Tibial artery (tissue), 4 donors: ENCODE measurements at regions not wholly inside any gene's neighbourhood (a gene's known extent, or its start where the extent isn't known, plus 50 kb on each side); places are given as distances from the start of the nearest gene placed in this dataset.

Source experiments
- DNase-seq, 2 donors: peaks; one replicate each; pipeline ENCODE4 v3.0.0-alpha.2; 2019
- H3K27ac ChIP-seq, 2 donors: fragments of 200-600 bp; sonication (generic) in 1 of 2; 1 replicate in 1 of 2; 2 replicates in 1 of 2; pipeline ENCODE4 v1.5.1; 2018 to 2019; ENCODE audit warnings: mild to moderate bottlenecking in 1 of 2
- H3K27me3 ChIP-seq, 2 donors: fragments of 200-600 bp; sonication (generic) in 1 of 2; one replicate each; pipeline versions ENCODE4 v1.5.1 to v1.6.0; 2016 to 2019
- H3K36me3 ChIP-seq, 3 donors: fragments of 200-600 bp; sonication (generic) in 2 of 3; one replicate each; pipeline ENCODE4 v1.5.1; 2016 to 2019; ENCODE audit warnings: mild to moderate bottlenecking in 2 of 3
- H3K4me1 ChIP-seq, 4 donors: fragments of 200-600 bp; sonication (generic) in 2 of 4; 1 replicate in 3 of 4; 2 replicates in 1 of 4; pipeline ENCODE4 v1.5.1; 2016 to 2019
- H3K4me3 ChIP-seq, 2 donors: fragments of 200-600 bp; sonication (generic) in 1 of 2; 1 replicate in 1 of 2; 2 replicates in 1 of 2; pipeline ENCODE4 v1.5.1; 2018 to 2019; ENCODE audit warnings: mild to moderate bottlenecking in 2 of 2
- H3K9me3 ChIP-seq, 3 donors: fragments of 200-600 bp; sonication (generic) in 1 of 3; one replicate each; pipeline ENCODE4 v1.5.1; 2016 to 2019
- intact Hi-C: fragments of 100-400 bp; cut with DNase I; formaldehyde crosslinking; loops from one replicate; pipeline ENCODE4 v1.15.0; 2023; ENCODE audit warnings: low total_unique reads
- TF ChIP-seq, protein P1 (sequence below), 2 experiments: fragments of 200-600 bp in 1 of 2; fragments of 450-650 bp in 1 of 2; IDR thresholded peaks; one replicate each; pipeline ENCODE4 v1.5.1; 2017 to 2019; ENCODE audit warnings: antibody characterized with exemption in 2 of 2, mild to moderate bottlenecking in 1 of 2, moderate library complexity in 1 of 2

DNA sequence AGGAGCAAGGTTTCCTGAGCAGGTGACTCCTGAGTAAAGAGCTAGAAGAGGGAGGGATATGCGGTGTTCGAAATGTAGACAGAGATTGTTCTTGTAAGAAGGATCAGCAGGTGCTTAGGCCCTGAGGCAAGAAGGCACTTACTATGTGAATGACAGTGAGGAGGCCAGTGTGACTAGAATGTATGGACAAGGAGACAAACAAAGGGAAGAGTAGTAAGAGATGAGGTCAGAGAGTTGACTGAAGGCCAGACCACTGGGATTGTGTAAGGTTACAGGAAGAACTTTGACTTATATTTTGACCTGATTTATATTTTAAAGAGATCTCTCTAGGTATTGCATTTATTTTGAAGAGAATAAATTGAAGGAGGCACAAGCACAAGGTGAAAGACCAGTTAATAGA lies 118.4 kb upstream of the ENPEP start:
- no peaks in the 10 kb centered on the region for H3K4me1 ChIP-seq
- no peak overlapping the region for H3K27ac ChIP-seq
- H3K27me3 ChIP-seq: no peaks in the 10 kb centered on the region

DNA sequence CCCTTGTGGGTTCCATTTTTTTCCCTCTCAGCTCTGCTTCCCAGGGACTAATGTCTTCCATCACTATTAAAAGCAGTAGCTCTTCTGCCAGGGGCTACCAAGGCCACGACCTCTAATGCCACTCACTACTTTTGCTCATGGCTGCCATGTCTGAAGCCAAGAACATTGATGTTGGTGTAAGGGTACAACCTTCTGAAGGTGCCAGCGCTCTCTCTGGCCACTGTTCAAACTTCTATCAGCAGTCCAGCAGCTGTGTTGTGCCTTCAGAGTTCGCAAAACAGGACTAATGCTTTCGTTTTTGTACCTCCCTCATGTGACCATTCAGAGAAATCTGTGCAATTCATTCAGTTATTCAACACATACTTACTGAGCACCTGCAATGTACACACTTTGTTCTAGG lies 121.5 kb upstream of the ENPEP start:
- TF ChIP-seq, protein P1, sequence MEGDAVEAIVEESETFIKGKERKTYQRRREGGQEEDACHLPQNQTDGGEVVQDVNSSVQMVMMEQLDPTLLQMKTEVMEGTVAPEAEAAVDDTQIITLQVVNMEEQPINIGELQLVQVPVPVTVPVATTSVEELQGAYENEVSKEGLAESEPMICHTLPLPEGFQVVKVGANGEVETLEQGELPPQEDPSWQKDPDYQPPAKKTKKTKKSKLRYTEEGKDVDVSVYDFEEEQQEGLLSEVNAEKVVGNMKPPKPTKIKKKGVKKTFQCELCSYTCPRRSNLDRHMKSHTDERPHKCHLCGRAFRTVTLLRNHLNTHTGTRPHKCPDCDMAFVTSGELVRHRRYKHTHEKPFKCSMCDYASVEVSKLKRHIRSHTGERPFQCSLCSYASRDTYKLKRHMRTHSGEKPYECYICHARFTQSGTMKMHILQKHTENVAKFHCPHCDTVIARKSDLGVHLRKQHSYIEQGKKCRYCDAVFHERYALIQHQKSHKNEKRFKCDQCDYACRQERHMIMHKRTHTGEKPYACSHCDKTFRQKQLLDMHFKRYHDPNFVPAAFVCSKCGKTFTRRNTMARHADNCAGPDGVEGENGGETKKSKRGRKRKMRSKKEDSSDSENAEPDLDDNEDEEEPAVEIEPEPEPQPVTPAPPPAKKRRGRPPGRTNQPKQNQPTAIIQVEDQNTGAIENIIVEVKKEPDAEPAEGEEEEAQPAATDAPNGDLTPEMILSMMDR (IDR thresholded peaks at IDR 0.05): no peak
- intact Hi-C loops: no loop called here
- Histone ChIP-seq H3K27me3 (no peaks in the 10 kb centered on the region), H3K4me1 (no peaks in the 10 kb centered on the region), H3K36me3 (no peaks in the 10 kb centered on the region), H3K4me3 (no peak overlapping the region), H3K27ac (no peak overlapping the region), H3K9me3 (no peaks in the 10 kb centered on the region)
- no peak for DNase-seq

More for the DNA sequence above, 118.4 kb upstream of the ENPEP start:
- TF ChIP-seq, protein P1 (IDR thresholded peaks at IDR 0.05): no peak
- Histone ChIP-seq H3K4me3 (no peak overlapping the region), H3K36me3 (no peaks in the 10 kb centered on the region), H3K9me3 (no peaks in the 10 kb centered on the region)
- DNase-seq: no peak
- intact Hi-C loops: no loop called here

DNA sequence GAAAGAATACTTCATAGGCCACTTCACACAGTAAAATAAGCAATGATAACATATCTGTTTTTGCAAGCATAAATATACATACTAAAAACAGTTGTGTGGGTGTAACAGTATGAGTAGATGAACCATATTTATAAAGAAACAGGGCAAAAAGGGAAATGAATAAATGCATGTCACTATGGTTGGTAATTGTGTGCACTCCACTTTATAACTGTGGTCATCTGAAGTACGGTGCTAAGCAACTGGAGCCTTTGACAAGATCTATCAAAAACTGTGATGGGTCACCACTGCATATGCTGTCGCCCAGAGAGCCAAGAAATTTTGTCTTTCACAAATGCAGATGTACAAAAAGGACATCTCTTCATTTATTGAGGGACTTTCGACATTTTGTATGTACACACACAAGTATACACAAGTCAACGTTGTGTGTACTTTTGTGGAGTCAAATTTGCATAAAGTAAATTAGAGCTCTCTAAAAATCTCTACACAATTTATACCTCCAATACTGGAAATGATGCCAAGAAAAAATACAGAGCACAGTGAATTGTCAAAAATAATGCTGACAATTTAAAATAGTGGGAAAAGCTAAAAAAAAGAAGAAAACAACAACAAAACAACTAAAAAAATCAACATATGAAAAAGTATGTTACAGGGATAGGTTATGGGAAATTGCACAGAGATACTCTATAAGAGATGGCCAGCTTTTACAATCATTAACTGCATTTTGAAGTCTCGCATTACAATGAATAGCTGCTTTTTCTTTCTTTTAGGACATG lies 123.1 kb upstream of the ENPEP start:
- Histone ChIP-seq H3K4me1 (no peaks in the 10 kb centered on the region), H3K9me3 (no peaks in the 10 kb centered on the region), H3K36me3 (no peaks in the 10 kb centered on the region), H3K27me3 (no peaks in the 10 kb centered on the region), H3K4me3 (no peak overlapping the region), H3K27ac (no peak overlapping the region)
- DNase-seq: no peak
- intact Hi-C loops: no loop called here
- TF ChIP-seq, protein P1 (IDR thresholded peaks at IDR 0.05): no peak

DNA sequence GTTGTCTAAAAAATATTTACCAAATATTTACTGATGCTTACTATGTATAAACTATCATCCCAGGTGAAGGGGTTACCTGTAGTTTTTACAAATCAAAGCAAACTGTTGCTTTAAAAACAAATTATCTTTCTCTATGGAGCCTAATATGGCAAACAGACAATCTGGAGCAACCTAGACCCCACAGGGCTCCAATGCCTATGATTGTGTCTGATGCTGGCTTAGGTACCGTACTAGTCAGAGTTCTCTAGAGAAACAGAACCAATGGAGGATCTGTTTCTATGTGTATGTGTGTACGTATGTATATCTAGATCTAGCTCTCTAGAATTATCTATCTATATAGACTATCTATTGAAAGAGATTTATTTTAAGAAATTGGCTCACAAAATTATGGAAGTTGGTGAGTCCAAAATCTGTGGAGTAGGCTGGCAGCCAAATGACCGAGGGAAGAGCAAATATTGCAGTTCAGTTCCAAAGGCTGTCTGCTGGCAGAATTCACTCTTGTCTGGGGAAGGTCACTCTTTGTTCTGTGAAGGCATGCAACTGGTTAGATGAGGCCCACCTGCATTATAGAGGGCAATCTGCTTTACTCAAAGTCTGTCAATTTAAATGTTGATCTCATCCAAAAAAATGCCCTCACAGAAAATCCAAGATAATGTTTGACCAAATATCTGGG lies 127.1 kb upstream of the ENPEP start:
- Histone ChIP-seq H3K27ac (no peak overlapping the region), H3K9me3 (no peaks in the 10 kb centered on the region), H3K36me3 (no peaks in the 10 kb centered on the region), H3K4me1 (no peaks in the 10 kb centered on the region), H3K4me3 (no peak overlapping the region), H3K27me3 (no peaks in the 10 kb centered on the region)
- TF ChIP-seq, protein P1 (IDR thresholded peaks at IDR 0.05): no peak
- intact Hi-C loops: no loop called here
- DNase-seq: no peak

DNA sequence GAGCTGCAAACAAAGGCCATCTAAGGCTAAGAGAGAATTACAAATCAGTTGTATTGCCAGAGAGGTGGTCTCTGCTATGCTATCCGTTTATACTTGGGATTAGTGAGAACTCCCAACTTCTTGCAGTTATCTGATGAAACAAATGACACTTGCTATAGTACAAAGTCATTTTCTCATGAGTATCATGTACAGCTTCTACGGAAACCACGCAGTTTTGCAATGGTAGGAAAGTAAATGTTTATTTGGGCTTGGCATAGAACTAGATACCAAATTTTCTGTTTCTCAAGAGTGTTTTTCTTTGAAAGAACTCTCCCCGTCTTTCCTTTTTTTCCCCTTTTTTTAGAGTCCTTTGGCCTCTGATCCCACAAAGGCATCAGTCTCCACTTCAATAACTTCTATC lies 128.2 kb upstream of the ENPEP start:
- intact Hi-C loops: no loop called here
- H3K9me3 ChIP-seq: no peaks in the 10 kb centered on the region
- no peaks in the 10 kb centered on the region for H3K36me3 ChIP-seq
- DNase-seq: no peak
- TF ChIP-seq, protein P1 (IDR thresholded peaks at IDR 0.05): no peak
- no peak overlapping the region for H3K4me3 ChIP-seq
- H3K27me3 ChIP-seq: no peaks in the 10 kb centered on the region
- no peaks in the 10 kb centered on the region for H3K4me1 ChIP-seq
- no peak overlapping the region for H3K27ac ChIP-seq
